OCI-M2 (cell line): ENCODE measurements at regions not wholly inside any gene's neighbourhood (a gene's known extent, or its start where the extent isn't known, plus 50 kb on each side); places are given as distances from the start of the nearest gene placed in this dataset.

Experiments used
- DNase-seq: peaks from one replicate; lab custom pipeline; 2025; ENCODE audit not compliant: unreplicated experiment; lab: John Stamatoyannopoulos, UW

- DNase-seq, result no peak
These were observed 50.2 kb upstream of the MME start for GRCh38 chr3:155029941-155030340.

- no peak for DNase-seq
These were observed 53.0 kb upstream of the MME start for GRCh38 chr3:155026999-155027591.

- DNase-seq, result no peak
These were observed 56.0 kb upstream of the MME start for GRCh38 chr3:155024006-155024638.

DNA sequence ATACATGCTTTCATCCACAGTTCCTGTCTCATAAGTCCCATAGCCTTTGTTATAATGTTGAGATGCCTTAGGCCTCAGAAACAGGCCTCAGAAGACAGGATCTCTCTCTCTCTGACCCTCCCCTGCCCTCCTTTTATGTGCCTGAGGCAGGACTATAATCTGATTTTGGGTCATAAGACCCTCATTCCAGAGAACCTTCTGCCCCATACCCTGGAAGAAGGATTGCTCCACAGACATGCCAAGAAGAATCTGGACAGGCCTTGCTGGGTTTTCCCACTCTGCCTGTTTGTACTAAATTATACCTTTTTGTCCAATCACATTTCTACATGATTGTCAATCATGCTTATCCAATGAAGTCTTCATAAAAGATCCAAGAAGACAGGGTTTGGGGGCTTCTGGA is 57.2 kb upstream of the MME start:
- DNase-seq, result no peak

- no peak for DNase-seq
These were observed 60.5 kb upstream of the MME start for GRCh38 chr3:155019575-155019974.

DNA sequence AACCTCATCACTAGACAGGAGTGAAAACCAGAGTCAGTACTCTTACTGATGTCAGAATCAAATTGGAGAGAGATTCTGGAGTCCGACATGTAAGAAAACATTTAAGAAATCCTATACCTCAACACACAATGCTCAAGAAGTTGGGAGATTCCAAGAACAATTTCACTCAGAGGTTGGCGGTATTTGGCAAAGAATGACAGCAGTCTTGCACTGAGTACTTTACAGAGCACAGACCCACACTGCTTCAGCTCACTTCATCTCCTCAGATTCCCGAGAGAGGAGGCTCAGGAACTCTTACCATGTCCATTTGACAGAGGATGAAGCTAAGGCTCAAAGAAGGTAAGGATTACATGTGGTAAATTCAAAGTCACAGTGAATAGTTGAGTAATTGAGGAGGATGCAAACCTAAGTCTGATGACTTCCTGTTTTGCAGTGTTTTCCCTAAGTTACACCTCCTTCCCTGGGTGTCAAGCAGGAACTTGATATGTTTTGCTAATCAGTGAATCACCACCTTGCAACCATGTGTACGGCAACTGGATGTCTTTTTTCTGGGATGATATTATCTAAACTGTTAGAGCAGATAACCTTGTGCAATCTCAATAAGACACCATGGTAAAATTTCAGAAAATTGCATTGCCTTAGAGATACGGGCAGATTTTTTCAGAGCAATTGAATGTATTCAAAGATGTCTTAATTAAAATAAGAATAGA is 61.3 kb upstream of the MME start:
- no peak for DNase-seq

- DNase-seq, result no peak
These were observed 64.2 kb upstream of the MME start for GRCh38 chr3:155015776-155016436.

GRCh38 chr3:155014953-155015352 is 65.2 kb upstream of the MME start:
- no peak for DNase-seq

DNA sequence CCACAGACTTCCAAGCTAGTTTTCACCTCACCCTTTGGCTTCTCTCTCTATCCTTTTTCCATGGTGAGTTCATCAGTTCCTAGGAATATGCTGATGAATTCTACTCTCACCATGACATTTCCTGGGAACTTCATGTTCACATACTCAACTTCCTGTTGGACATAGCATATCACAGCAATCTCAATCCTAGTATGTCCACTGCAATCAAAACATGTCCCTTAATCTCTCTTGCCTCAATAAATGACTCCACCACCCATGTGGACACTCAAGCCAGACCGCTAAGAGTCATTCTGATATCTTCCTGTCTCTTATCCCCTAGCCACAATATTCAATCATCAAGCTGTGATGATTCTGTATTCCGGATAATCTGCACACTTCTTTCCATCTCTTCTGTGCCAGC is 66.7 kb upstream of the MME start:
- no peak for DNase-seq

DNA sequence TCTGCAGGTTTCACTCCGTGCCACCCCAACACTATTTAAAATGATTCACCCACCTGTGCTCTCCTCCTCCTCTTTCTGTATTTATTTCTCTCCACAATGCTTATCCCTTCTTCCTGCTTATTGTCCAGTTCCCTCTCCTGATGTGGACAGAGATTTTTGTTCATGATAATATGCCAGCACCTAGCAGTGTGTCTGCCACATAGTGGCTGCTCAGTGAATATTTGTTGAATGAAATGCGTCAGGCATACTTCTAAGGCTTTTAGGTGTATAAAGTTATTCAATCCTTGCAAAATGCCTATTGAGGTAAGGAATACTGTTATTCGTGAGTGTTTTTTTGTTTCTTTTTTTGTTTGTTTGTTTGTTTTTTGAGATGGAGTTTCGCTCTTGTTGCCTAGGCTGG is 67.5 kb upstream of the MME start:
- no peak for DNase-seq

DNA sequence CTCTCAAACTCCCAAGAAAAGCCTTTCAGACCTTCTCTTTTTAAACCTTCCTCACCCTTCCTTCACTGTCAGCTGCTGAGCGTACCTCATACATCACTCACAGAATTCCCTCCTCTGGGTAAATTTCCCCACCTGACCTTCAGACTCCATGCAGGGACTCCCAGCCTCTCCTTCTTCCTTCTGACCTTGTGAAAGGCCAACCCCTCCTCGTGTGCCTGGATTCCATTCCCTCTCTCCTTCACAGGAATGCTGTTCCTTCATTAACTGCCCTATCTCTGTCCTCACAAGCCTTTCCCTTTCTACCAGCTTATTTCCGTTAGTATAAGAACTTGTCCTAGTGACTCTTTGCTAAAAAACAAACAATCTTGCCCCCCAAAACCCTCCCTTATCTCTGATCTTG is 69.7 kb upstream of the MME start:
- DNase-seq, result no peak

DNA sequence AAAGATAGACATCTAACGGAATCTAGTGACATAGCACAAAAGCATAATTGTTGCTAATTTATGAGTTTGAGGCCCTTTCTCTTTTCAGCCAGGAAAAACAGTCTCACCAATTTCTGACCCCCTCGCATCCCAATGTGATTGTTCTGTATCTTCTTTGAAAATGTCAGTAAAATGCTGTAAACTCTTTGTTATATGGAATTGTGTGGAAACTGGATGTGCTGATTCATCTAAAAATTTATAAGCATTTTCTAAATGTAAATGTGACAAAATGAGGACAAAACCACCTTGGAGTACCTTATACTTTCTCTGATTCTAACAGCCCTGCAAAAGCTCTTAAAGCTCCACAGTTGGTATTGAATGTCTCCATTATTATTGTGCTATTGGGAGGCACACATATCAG is 70.9 kb upstream of the MME start:
- DNase-seq, result no peak

- DNase-seq, result no peak
These were observed 72.4 kb upstream of the MME start for GRCh38 chr3:155007729-155008128.

DNA sequence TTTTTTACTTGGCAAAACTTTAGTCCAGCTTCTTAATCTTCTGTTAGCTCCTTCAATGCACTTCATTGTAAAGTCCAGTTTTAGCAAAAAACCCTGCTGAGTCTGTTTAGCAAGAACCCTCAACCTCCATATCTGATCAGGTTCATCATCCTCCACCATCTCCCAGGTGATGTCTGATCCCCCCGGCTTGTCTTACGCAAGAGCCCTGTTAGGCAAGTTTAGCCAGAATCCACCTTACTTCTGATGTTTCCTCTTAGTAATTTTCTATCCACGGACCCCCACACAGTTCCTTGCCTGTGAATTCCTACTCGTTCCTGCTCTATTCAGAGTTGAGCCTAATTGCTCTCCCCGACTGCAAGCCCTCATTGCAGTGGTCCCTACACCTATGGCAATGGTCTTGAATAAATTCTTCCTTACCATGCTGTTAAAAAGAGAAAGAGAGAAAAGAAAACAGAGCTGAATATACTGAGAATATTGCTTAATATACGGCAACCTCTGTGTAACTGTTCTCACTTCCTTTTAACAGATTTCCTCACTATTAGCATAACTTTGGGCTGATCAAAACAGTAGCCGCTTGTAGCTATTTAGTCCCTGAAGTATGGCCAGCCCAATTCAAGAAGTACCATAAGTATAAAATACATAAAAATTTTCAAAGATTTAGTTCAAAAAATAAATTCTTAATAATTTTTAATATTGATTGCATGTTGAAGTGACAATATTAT is 78.7 kb upstream of the MME start:
- DNase-seq, result no peak

DNA sequence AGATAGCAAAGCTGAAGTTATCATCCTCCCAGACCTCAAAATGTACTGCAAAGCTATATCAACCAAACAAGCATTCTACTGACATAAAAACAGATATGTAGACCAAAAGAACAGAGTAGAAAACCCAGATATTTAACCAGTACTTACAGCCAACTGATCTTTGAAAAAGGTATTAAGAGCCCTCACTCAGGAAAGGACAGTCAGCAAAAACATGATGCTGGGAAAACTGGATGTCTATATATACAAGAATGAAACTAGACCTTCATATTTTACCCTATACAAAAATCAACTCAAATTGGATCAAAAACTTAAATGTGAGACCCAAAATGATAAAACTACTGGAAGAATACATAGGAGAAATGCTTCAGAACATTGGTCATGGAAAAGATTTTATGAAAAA is 87.5 kb upstream of the MME start:
- no peak for DNase-seq

DNA sequence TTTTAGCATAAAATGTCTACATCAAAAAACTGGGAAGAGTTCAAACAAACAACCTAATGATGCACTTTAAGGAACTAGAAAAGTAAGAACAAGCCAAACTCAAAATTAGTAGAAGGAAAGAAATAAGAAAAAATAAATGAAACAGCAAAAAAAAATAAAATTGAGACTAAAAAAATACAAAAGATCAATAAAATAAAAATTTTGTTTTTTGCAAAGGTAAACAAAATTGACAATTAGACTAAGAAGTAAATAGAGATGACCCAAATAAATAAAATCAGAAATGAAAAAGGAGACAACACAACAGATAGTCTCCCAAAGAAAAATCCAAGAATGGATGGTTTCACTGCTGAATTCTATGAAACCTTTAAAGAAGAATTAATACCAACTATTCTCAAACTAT is 89.6 kb upstream of the MME start:
- no peak for DNase-seq

DNA sequence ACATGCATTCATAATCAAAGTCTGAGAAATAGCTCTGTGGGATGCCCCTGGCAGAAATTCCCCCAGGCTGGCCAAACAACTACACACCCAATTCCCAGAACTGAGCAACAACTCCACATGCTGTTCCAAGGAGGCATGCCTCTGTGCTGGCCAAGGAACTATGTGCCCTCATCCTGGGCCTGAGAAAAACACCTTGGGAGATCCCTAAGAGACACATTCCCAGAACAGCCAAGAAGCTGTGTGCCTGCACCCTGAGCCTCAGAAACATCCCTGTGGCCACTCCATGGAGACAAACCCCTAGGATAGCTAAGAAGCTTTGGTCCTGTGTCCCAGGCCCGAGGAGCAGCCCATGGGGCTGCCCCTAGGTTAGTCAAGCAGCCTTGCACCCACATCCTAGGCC is 92.3 kb upstream of the MME start:
- no peak for DNase-seq

DNA sequence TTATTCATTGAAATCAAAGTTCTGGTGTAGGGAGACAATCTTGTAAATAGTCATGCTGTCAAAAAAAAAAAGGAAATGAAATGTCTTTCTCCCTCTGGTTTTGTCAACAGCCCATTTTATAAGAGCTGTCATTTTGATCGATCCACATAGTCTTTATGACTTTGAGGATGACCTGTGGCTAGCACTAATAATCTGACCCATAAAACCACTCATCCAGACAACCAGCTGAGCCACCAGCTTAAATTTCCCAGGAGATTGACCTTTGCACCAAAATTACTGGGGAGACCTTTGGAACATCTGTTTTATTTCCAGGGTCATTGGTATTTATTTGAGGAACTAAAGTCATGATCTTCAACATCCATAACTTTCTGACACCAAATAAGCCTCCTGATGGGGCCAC is 98.5 kb upstream of the MME start:
- DNase-seq, result no peak

GRCh38 chr3:154981201-154981600 is 98.9 kb upstream of the MME start:
- no peak for DNase-seq

- DNase-seq, result no peak
These were observed 100.8 kb upstream of the MME start for GRCh38 chr3:154979331-154979730.

DNA sequence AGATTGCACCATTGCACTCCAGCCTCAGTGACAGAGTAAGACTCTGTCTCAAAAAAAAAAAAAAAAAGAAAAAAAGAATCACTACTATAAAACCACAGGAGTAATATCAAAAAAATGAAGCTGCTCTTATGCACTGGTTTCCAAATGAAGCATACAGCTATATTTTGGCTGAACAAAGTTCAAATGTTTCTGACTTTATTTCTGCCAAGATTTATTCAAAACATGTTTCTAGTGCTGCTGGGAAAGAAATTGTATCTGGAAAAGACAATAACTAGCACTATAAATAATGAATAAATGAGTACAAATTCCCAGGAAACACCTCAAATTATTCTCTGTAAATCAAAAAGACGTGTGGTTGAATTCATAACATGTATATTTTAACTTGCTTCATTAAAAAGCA is 102.5 kb upstream of the MME start:
- no peak for DNase-seq
